Body of pancreas (tissue), 4 donors: ENCODE measurements at regions not wholly inside any gene's neighbourhood (a gene's known extent, or its start where the extent isn't known, plus 50 kb on each side); places are given as distances from the start of the nearest gene placed in this dataset.
A peak's percentile ranks its signal among the peaks of the same experiment; 100 is the strongest.

ENCODE experiments used
- ATAC-seq: fragments of 150-250 bp; one replicate; pipeline ENCODE4 v1.9.1; 2016
- DNase-seq, 4 donors: peaks; one replicate each; pipeline ENCODE4 v3.0.0-alpha.2; 2019
- H3K27ac ChIP-seq, 4 donors: fragments of 200-600 bp; sonication (generic); 1 replicate in 3 of 4; 2 replicates in 1 of 4; pipeline versions ENCODE4 v1.5.1 to v1.6.1; 2016 to 2019; ENCODE audit warnings: mild to moderate bottlenecking in 1 of 4, mixed read lengths in 1 of 4, moderate library complexity in 1 of 4
- H3K27me3 ChIP-seq, 2 donors: fragments of 200-600 bp; sonication (generic); one replicate each; pipeline ENCODE4 v1.6.0; 2016; ENCODE audit warnings: mild to moderate bottlenecking in 1 of 2
- H3K36me3 ChIP-seq, 2 donors: fragments of 200-600 bp; sonication (generic); replicated peaks in 1 of 2; 2 replicates each; pipeline ENCODE4 v1.5.1; 2016; ENCODE audit warnings: low read depth in 2 of 2; ENCODE audit not compliant: insufficient read depth in 1 of 2
- H3K4me1 ChIP-seq: fragments of 200-600 bp; sonication (generic); one replicate; pipeline ENCODE4 v1.6.0; 2016
- H3K4me3 ChIP-seq, 2 donors: fragments of 200-600 bp; sonication (generic); 1 replicate in 1 of 2; 2 replicates in 1 of 2; pipeline ENCODE4 v1.5.1; 2016 to 2019
- H3K9me3 ChIP-seq, 3 donors: fragments of 200-600 bp; sonication (generic); 1 replicate in 2 of 3; 2 replicates in 1 of 3; pipeline ENCODE4 v1.5.1; 2016
- POLR2A ChIP-seq, 3 donors: fragments of 450-650 bp; IDR thresholded peaks; one replicate each; pipeline ENCODE4 v1.6.1; 2016; ENCODE audit warnings: antibody characterized with exemption in 3 of 3, mild to moderate bottlenecking in 2 of 3
- WGBS, 2 donors: methylation state at CpG; one replicate each; pipeline ENCODE4 v1.1.5; 2017; 5-methylcytosine and 5-hydroxymethylcytosine counted together
- intact Hi-C: fragments of 100-400 bp; cut with DNase I; formaldehyde crosslinking; loops from one replicate; pipeline ENCODE4 v1.15.1; 2023
- TF ChIP-seq, protein P1 (sequence below), 7 experiments: fragments of 450-650 bp in 4 of 7; fragments of 200-600 bp in 3 of 7; sonication (generic) in 3 of 7; IDR thresholded peaks; one replicate each; pipeline ENCODE4 v1.5.1; 2016 to 2019; ENCODE audit warnings: antibody characterized with exemption in 7 of 7

GRCh38 chr18:67636597-67637385, 120.3 kb upstream of the DSEL start:
- 77 to 81% methylated on average over 32 of the region's 32 CpGs for WGBS, 2 donors
- no peaks in the 10 kb centered on the region for H3K9me3 ChIP-seq
- intact Hi-C loops, result no loop called here
- no peaks in the 10 kb centered on the region for H3K4me1 ChIP-seq
- H3K4me3 ChIP-seq, result no peak overlapping the region
- H3K36me3 ChIP-seq, result no peaks in the 10 kb centered on the region
- ATAC-seq (no peak), DNase-seq (no peak)
- H3K27ac ChIP-seq, result no peak overlapping the region
- no peak for TF ChIP-seq POLR2A (IDR thresholded peaks at IDR 0.05)
- TF ChIP-seq, protein P1, sequence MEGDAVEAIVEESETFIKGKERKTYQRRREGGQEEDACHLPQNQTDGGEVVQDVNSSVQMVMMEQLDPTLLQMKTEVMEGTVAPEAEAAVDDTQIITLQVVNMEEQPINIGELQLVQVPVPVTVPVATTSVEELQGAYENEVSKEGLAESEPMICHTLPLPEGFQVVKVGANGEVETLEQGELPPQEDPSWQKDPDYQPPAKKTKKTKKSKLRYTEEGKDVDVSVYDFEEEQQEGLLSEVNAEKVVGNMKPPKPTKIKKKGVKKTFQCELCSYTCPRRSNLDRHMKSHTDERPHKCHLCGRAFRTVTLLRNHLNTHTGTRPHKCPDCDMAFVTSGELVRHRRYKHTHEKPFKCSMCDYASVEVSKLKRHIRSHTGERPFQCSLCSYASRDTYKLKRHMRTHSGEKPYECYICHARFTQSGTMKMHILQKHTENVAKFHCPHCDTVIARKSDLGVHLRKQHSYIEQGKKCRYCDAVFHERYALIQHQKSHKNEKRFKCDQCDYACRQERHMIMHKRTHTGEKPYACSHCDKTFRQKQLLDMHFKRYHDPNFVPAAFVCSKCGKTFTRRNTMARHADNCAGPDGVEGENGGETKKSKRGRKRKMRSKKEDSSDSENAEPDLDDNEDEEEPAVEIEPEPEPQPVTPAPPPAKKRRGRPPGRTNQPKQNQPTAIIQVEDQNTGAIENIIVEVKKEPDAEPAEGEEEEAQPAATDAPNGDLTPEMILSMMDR (IDR thresholded peaks at IDR 0.05), result no peak
- no peaks in the 10 kb centered on the region for H3K27me3 ChIP-seq

- Histone ChIP-seq H3K27me3 (no peaks in the 10 kb centered on the region), H3K36me3 (no peaks in the 10 kb centered on the region), H3K27ac (no peak overlapping the region), H3K4me1 (no peaks in the 10 kb centered on the region), H3K4me3 (no peak overlapping the region), H3K9me3 (no peaks in the 10 kb centered on the region)
- WGBS, 2 donors, result 25 to 31% methylated on average over 4 of the region's 4 CpGs
- DNase-seq, result no peak
- intact Hi-C loops, result no loop called here
- TF ChIP-seq POLR2A (IDR thresholded peaks at IDR 0.05), result no peak
- TF ChIP-seq, protein P1 (IDR thresholded peaks at IDR 0.05), result no peak
- ATAC-seq, result no peak
These were observed 118.3 kb upstream of the DSEL start for GRCh38 chr18:67634631-67635338.

- H3K27me3 ChIP-seq, result no peaks in the 10 kb centered on the region
- no peak for TF ChIP-seq POLR2A (IDR thresholded peaks at IDR 0.05)
- TF ChIP-seq, protein P1 (IDR thresholded peaks at IDR 0.05), result no peak
- WGBS, 2 donors, result 77 to 84% methylated on average over 6 of the region's 6 CpGs
- H3K4me1 ChIP-seq, result no peaks in the 10 kb centered on the region
- no peaks in the 10 kb centered on the region for H3K9me3 ChIP-seq
- no peaks in the 10 kb centered on the region for H3K36me3 ChIP-seq
- no peak overlapping the region for H3K27ac ChIP-seq
- intact Hi-C loops, result no loop called here
- no peak overlapping the region for H3K4me3 ChIP-seq
- ATAC-seq, result no peak
- no peak for DNase-seq
These were observed 117.4 kb upstream of the DSEL start for GRCh38 chr18:67633939-67634338.

- Histone ChIP-seq H3K4me1 (no peaks in the 10 kb centered on the region), H3K27me3 (no peaks in the 10 kb centered on the region), H3K36me3 (no peaks in the 10 kb centered on the region), H3K4me3 (no peak overlapping the region), H3K9me3 (no peaks in the 10 kb centered on the region), H3K27ac (peak overlapping the region in 1 of 4 donors; percentile 46)
- TF ChIP-seq POLR2A (IDR thresholded peaks at IDR 0.05), result no peak
- intact Hi-C loops, result no loop called here
- WGBS, 2 donors, result 68 to 70% methylated on average over 1 of the region's 1 CpG
- ATAC-seq (no peak), DNase-seq (no peak)
These were observed 105.4 kb upstream of the DSEL start for GRCh38 chr18:67621906-67622305.

GRCh38 chr18:67621049-67621713, 104.7 kb upstream of the DSEL start:
- Histone ChIP-seq H3K27ac (peak overlapping the region in 1 of 4 donors; percentile 46), H3K4me1 (no peaks in the 10 kb centered on the region), H3K4me3 (no peak overlapping the region), H3K27me3 (no peaks in the 10 kb centered on the region), H3K9me3 (no peaks in the 10 kb centered on the region), H3K36me3 (no peaks in the 10 kb centered on the region)
- DNase-seq (no peak), ATAC-seq (peak; percentile 71)
- TF ChIP-seq, protein P1 (IDR thresholded peaks at IDR 0.05), result no peak
- TF ChIP-seq POLR2A (IDR thresholded peaks at IDR 0.05), result no peak
- WGBS, 2 donors, result 25 to 39% methylated on average over 2 of the region's 2 CpGs
- intact Hi-C loops, result no loop called here
